ENCODE measurements at regions not wholly inside any gene's neighbourhood (a gene's known extent, or its start where the extent isn't known, plus 50 kb on each side); places are given as distances from the start of the nearest gene placed in this dataset.

- H3K4me3 ChIP-seq (ENCODE audit: low read length): no peak overlapping the region
- no peak for DNase-seq (ENCODE audit: low read depth)
- no peak for TF ChIP-seq CTCF (conservative IDR thresholded peaks at IDR 0.05; ENCODE audit: low read depth, low read length)
Measured at GRCh38 chr10:124251317-124252065, 158.1 kb upstream of the CHST15 start.

- H3K4me3 ChIP-seq (ENCODE audit: low read length): no peak overlapping the region
- TF ChIP-seq CTCF (conservative IDR thresholded peaks at IDR 0.05; ENCODE audit: low read depth, low read length): no peak
- DNase-seq (ENCODE audit: low read depth): no peak
Measured at GRCh38 chr10:124250506-124250905, 157.1 kb upstream of the CHST15 start.

- no peak for TF ChIP-seq CTCF (conservative IDR thresholded peaks at IDR 0.05; ENCODE audit: low read depth, low read length)
- no peak for DNase-seq (ENCODE audit: low read depth)
- H3K4me3 ChIP-seq (ENCODE audit: low read length): no peak overlapping the region
Measured at GRCh38 chr10:124249812-124250432, 156.5 kb upstream of the CHST15 start.

- no peak for DNase-seq (ENCODE audit: low read depth)
- TF ChIP-seq CTCF (conservative IDR thresholded peaks at IDR 0.05; ENCODE audit: low read depth, low read length): no peak
- H3K4me3 ChIP-seq (ENCODE audit: low read length): no peak overlapping the region
Measured at GRCh38 chr10:124249196-124249595, 155.8 kb upstream of the CHST15 start.

GRCh38 chr10:124248056-124249045 is 155.0 kb upstream of the CHST15 start:
- no peak overlapping the region for H3K4me3 ChIP-seq (ENCODE audit: low read length)
- TF ChIP-seq CTCF (conservative IDR thresholded peaks at IDR 0.05; ENCODE audit: low read depth, low read length): no peak
- DNase-seq (ENCODE audit: low read depth): no peak

- no peak for TF ChIP-seq CTCF (conservative IDR thresholded peaks at IDR 0.05; ENCODE audit: low read depth, low read length)
- no peak overlapping the region for H3K4me3 ChIP-seq (ENCODE audit: low read length)
- DNase-seq (ENCODE audit: low read depth): no peak
Measured at GRCh38 chr10:124245806-124246440, 152.5 kb upstream of the CHST15 start.

Measured in retinal pigment epithelial cell (primary cell).